Peyer's patch (tissue), 4 donors: ENCODE measurements at regions not wholly inside any gene's neighbourhood (a gene's known extent, or its start where the extent isn't known, plus 50 kb on each side); places are given as distances from the start of the nearest gene placed in this dataset.
"Not testable (repeated sequence)": the region's sequence is repeated elsewhere in the genome, so short reads cannot be mapped to it uniquely, and the experiment has no call there.

ENCODE experiments used
- DNase-seq, 3 donors: peaks; one replicate each; pipeline ENCODE4 v3.0.0-alpha.2; 2017 to 2019
- H3K27ac ChIP-seq, 4 donors: fragments of 200-600 bp; sonication (generic); one replicate each; pipeline ENCODE4 v1.5.1; 2016 to 2019
- H3K27me3 ChIP-seq, 2 donors: fragments of 200-600 bp; sonication (generic); one replicate each; pipeline ENCODE4 v1.5.1; 2019
- H3K36me3 ChIP-seq, 3 donors: fragments of 200-600 bp; sonication (generic); one replicate each; pipeline ENCODE4 v1.5.1; 2016 to 2019
- H3K4me1 ChIP-seq, 4 donors: fragments of 200-600 bp; sonication (generic); one replicate each; pipeline ENCODE4 v1.5.1; 2016 to 2019
- H3K4me3 ChIP-seq, 4 donors: fragments of 200-600 bp; sonication (generic); 1 replicate in 3 of 4; 2 replicates in 1 of 4; pipeline ENCODE4 v1.5.1; 2016 to 2019; ENCODE audit warnings: mild to moderate bottlenecking in 1 of 4
- H3K9me3 ChIP-seq, 4 donors: fragments of 200-600 bp; sonication (generic); one replicate each; pipeline ENCODE4 v1.5.1; 2016 to 2019; ENCODE audit warnings: mild to moderate bottlenecking in 1 of 4
- CTCF ChIP-seq, 6 experiments: fragments of 450-650 bp in 4 of 6; fragments of 200-600 bp in 2 of 6; sonication (generic) in 1 of 6; IDR thresholded peaks; one replicate each; pipeline ENCODE4 v1.5.1; 2017 to 2019; ENCODE audit warnings: antibody characterized with exemption in 6 of 6, mild to moderate bottlenecking in 3 of 6, moderate library complexity in 1 of 6
- POLR2A ChIP-seq, 2 donors: fragments of 450-650 bp; IDR thresholded peaks; one replicate each; pipeline ENCODE4 v1.5.1; 2017; ENCODE audit warnings: antibody characterized with exemption in 2 of 2, mild to moderate bottlenecking in 2 of 2, moderate library complexity in 2 of 2
- small RNA-seq, 2 donors: library from RNA; depleted of rRNA; stranded (forward); fragments of <200 nt; gene quantifications; one replicate each; pipeline ENCODE3, GENCODE V24; 2016

GRCh38 chr20:29878281-29878741 is 1379.2 kb upstream of the DEFB115 start:
- no peaks in the 10 kb centered on the region for H3K36me3 ChIP-seq
- H3K4me1 ChIP-seq, result no peaks in the 10 kb centered on the region
- peak in 2 of 3 donors; percentile 48 to 61 for DNase-seq
- H3K4me3 ChIP-seq, result peak overlapping the region in 1 of 4 donors; percentile 12
- no peaks in the 10 kb centered on the region for H3K27me3 ChIP-seq
- TF ChIP-seq POLR2A (IDR thresholded peaks at IDR 0.05) (no peak), CTCF (IDR thresholded peaks at IDR 0.05) (no peak)
- peaks cover 0 to 3% (median 0%) of the 10 kb centered on the region in 4 donors for H3K9me3 ChIP-seq
- H3K27ac ChIP-seq, result no peak overlapping the region

GRCh38 chr20:29878777-29879442 is 1378.6 kb upstream of the DEFB115 start:
- TF ChIP-seq POLR2A (IDR thresholded peaks at IDR 0.05), result no peak
- Histone ChIP-seq H3K4me1 (no peaks in the 10 kb centered on the region), H3K27ac (no peak overlapping the region), H3K4me3 (no peak overlapping the region), H3K27me3 (no peaks in the 10 kb centered on the region), H3K9me3 (peaks cover 0 to 3% (median 0%) of the 10 kb centered on the region in 4 donors), H3K36me3 (no peaks in the 10 kb centered on the region)
- DNase-seq, result peak in 1 of 3 donors; percentile 60

- H3K9me3 ChIP-seq, DNase-seq, H3K27me3 ChIP-seq, H3K36me3 ChIP-seq, H3K4me1 ChIP-seq, H3K27ac ChIP-seq, H3K4me3 ChIP-seq: not testable (repeated sequence)
Measured at GRCh38 chr20:29881107-29881506, 1376.4 kb upstream of the DEFB115 start.

GRCh38 chr20:29883514-29884219 is 1373.8 kb upstream of the DEFB115 start:
- not testable (repeated sequence) for DNase-seq, H3K4me1 ChIP-seq, H3K36me3 ChIP-seq, H3K4me3 ChIP-seq, H3K27ac ChIP-seq, H3K9me3 ChIP-seq, H3K27me3 ChIP-seq

- DNase-seq, H3K9me3 ChIP-seq, H3K36me3 ChIP-seq, H3K27ac ChIP-seq, H3K4me1 ChIP-seq, H3K4me3 ChIP-seq, H3K27me3 ChIP-seq: not testable (repeated sequence)
Measured at GRCh38 chr20:29884322-29884721, 1373.1 kb upstream of the DEFB115 start.

GRCh38 chr20:29885282-29886185 is 1371.9 kb upstream of the DEFB115 start:
- H3K36me3 ChIP-seq, DNase-seq, H3K4me1 ChIP-seq, H3K9me3 ChIP-seq, H3K27me3 ChIP-seq, H3K4me3 ChIP-seq, H3K27ac ChIP-seq: not testable (repeated sequence)

GRCh38 chr20:29891555-29891954 is 1365.9 kb upstream of the DEFB115 start:
- not testable (repeated sequence) for H3K36me3 ChIP-seq, H3K4me3 ChIP-seq, H3K9me3 ChIP-seq, H3K27me3 ChIP-seq, H3K4me1 ChIP-seq, H3K27ac ChIP-seq, DNase-seq

Small RNAs in the stretch of these regions (small RNA-seq; reads per million reads assigned to genes)
- 0 to 0.12 reads per million in 2 donors for gene RF00002
